ENCODE measurements at regions not wholly inside any gene's neighbourhood (a gene's known extent, or its start where the extent isn't known, plus 50 kb on each side); places are given as distances from the start of the nearest gene placed in this dataset.

DNA sequence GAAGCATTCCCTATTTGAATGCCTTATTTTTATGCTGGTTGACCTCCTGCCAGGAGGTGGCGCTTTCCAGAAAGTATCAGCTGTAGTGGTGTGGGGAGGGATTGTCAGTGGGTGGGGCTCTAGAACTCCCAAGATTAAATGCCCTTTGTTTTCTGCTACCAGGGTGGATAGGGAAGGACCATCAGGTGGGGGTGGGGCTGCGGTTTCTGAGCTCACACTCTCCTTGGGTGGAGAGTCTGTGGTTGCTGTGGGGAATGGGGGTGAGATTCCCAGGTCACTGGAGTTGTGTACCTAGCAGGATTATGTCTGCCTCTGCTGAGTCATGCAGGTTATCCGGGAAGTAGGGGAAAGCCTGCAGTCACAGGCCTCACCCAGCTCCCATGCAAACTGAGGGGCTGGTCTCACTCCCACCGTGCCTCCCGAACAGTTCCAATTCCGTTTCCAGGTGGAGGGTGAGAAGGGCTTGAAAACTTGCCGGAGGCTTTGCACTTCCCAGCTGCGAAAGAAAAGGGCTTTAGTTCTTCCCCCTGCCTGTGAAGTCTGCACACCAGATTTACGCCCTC lies 68.3 kb downstream of the ALG10B start:
- Histone ChIP-seq H3K36me3 (ENCODE audit: insufficient read depth, low read length) (no peaks in the 10 kb centered on the region), H3K4me3 (ENCODE audit: low read depth, low read length, poor library complexity, severe bottlenecking) (no peak overlapping the region), H3K9me2 (ENCODE audit: low read depth, low read length) (no peaks in the 10 kb centered on the region; the same call in 1 of the 2 replicates), H3F3A (ENCODE audit: insufficient read depth, low read length) (no peaks in the 10 kb centered on the region), H3K27ac (ENCODE audit: low read depth, low read length, poor library complexity, severe bottlenecking) (no peak overlapping the region), H2AFZ (ENCODE audit: low read length) (no peak overlapping the region), H3K27me3 (ENCODE audit: insufficient read depth, low read length) (no peaks in the 10 kb centered on the region), H3K79me2 (ENCODE audit: insufficient read depth, low read length) (no peaks in the 10 kb centered on the region), H3K9me3 (ENCODE audit: low read length) (no peaks in the 10 kb centered on the region), H3K9ac (ENCODE audit: low read length) (no peak overlapping the region), H3K4me2 (ENCODE audit: low read length) (no peak overlapping the region), H4K20me1 (ENCODE audit: insufficient read depth, low read length) (no peaks in the 10 kb centered on the region), H3K4me1 (ENCODE audit: insufficient read depth, low read length, severe bottlenecking) (no peaks in the 10 kb centered on the region)
- TF ChIP-seq, protein P1, sequence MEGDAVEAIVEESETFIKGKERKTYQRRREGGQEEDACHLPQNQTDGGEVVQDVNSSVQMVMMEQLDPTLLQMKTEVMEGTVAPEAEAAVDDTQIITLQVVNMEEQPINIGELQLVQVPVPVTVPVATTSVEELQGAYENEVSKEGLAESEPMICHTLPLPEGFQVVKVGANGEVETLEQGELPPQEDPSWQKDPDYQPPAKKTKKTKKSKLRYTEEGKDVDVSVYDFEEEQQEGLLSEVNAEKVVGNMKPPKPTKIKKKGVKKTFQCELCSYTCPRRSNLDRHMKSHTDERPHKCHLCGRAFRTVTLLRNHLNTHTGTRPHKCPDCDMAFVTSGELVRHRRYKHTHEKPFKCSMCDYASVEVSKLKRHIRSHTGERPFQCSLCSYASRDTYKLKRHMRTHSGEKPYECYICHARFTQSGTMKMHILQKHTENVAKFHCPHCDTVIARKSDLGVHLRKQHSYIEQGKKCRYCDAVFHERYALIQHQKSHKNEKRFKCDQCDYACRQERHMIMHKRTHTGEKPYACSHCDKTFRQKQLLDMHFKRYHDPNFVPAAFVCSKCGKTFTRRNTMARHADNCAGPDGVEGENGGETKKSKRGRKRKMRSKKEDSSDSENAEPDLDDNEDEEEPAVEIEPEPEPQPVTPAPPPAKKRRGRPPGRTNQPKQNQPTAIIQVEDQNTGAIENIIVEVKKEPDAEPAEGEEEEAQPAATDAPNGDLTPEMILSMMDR (IDR thresholded peaks at IDR 0.05; ENCODE audit: low read length): peak; percentile 36
- TF ChIP-seq EZH2 (IDR thresholded peaks at IDR 0.05; ENCODE audit: borderline replicate concordance, low read length): no peak

GRCh38 chr12:38385486-38385885 lies 68.9 kb downstream of the ALG10B start:
- Histone ChIP-seq H3F3A (ENCODE audit: insufficient read depth, low read length) (no peaks in the 10 kb centered on the region), H3K4me1 (ENCODE audit: insufficient read depth, low read length, severe bottlenecking) (no peaks in the 10 kb centered on the region), H3K9me3 (ENCODE audit: low read length) (no peaks in the 10 kb centered on the region), H3K36me3 (ENCODE audit: insufficient read depth, low read length) (no peaks in the 10 kb centered on the region), H4K20me1 (ENCODE audit: insufficient read depth, low read length) (no peaks in the 10 kb centered on the region), H3K9me2 (ENCODE audit: low read depth, low read length) (no peaks in the 10 kb centered on the region; the same call in 1 of the 2 replicates), H2AFZ (ENCODE audit: low read length) (no peak overlapping the region), H3K9ac (ENCODE audit: low read length) (no peak overlapping the region), H3K79me2 (ENCODE audit: insufficient read depth, low read length) (no peaks in the 10 kb centered on the region), H3K27ac (ENCODE audit: low read depth, low read length, poor library complexity, severe bottlenecking) (no peak overlapping the region), H3K27me3 (ENCODE audit: insufficient read depth, low read length) (no peaks in the 10 kb centered on the region), H3K4me2 (ENCODE audit: low read length) (no peak overlapping the region), H3K4me3 (ENCODE audit: low read depth, low read length, poor library complexity, severe bottlenecking) (no peak overlapping the region)
- TF ChIP-seq, protein P1 (IDR thresholded peaks at IDR 0.05; ENCODE audit: low read length): no peak
- TF ChIP-seq EZH2 (IDR thresholded peaks at IDR 0.05; ENCODE audit: borderline replicate concordance, low read length): no peak

DNA sequence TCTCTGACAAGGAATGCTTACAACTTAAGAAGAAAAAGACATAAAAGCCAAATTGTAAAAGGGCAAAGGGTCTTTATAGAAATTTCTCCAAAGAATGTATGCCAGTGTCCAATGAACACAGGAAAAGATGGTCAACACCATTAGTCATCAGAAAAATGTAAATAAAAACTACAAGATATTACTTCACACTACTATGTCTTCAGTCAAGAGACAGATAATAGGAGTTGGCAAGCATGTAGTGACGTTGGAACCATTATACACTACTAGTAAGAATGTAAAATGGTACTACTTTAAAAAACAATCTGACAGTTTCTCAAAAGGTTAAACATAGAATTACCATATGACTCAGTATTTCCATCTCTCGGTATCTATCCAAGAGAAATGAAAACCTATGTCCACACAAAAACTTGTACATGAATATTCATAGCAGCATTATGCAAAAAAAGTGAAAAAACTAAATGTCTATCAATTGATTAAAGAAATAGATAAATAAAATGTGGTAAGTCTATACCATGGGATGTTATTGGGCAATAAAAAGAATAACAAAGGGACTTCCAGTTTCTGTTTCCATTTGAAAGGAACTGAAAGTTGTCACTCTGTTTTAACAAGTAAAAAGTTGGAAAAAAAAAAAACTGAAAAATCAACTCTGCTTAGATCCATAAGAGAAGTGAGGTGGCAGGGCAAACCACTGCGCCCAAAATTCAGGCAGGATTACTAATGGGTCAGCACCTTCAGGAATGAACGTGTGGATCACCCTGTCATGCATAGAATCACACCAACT lies 69.8 kb downstream of the ALG10B start:
- Histone ChIP-seq H3K27me3 (ENCODE audit: insufficient read depth, low read length) (no peaks in the 10 kb centered on the region), H3K9me3 (ENCODE audit: low read length) (no peaks in the 10 kb centered on the region), H3K27ac (ENCODE audit: low read depth, low read length, poor library complexity, severe bottlenecking) (no peak overlapping the region), H3K4me1 (ENCODE audit: insufficient read depth, low read length, severe bottlenecking) (no peaks in the 10 kb centered on the region), H3K4me2 (ENCODE audit: low read length) (no peak overlapping the region), H3K36me3 (ENCODE audit: insufficient read depth, low read length) (no peaks in the 10 kb centered on the region), H3K4me3 (ENCODE audit: low read depth, low read length, poor library complexity, severe bottlenecking) (no peak overlapping the region), H3K9me2 (ENCODE audit: low read depth, low read length) (no peaks in the 10 kb centered on the region; the same call in 1 of the 2 replicates), H3K79me2 (ENCODE audit: insufficient read depth, low read length) (no peaks in the 10 kb centered on the region), H2AFZ (ENCODE audit: low read length) (no peak overlapping the region; the same call in 1 of the 2 replicates), H3F3A (ENCODE audit: insufficient read depth, low read length) (no peaks in the 10 kb centered on the region), H3K9ac (ENCODE audit: low read length) (no peak overlapping the region), H4K20me1 (ENCODE audit: insufficient read depth, low read length) (no peaks in the 10 kb centered on the region)
- TF ChIP-seq, protein P1 (IDR thresholded peaks at IDR 0.05; ENCODE audit: low read length): no peak
- TF ChIP-seq EZH2 (IDR thresholded peaks at IDR 0.05; ENCODE audit: borderline replicate concordance, low read length): no peak

Data from OCI-LY1 (cell line).